HG02588 (cell line): ENCODE measurements at regions not wholly inside any gene's neighbourhood (a gene's known extent, or its start where the extent isn't known, plus 50 kb on each side); places are given as distances from the start of the nearest gene placed in this dataset.

ENCODE experiments used
- ATAC-seq: cut with Tn5 transposase; IDR thresholded peaks from one replicate; pipeline ENCODE4 v1.9.1; 2021; ENCODE audit warnings: mild to moderate bottlenecking, moderate library complexity; ENCODE audit not compliant: unreplicated experiment

- no peak for ATAC-seq
These were observed 195.2 kb upstream of the DPPA4 start for GRCh38 chr3:109532257-109533216.

DNA sequence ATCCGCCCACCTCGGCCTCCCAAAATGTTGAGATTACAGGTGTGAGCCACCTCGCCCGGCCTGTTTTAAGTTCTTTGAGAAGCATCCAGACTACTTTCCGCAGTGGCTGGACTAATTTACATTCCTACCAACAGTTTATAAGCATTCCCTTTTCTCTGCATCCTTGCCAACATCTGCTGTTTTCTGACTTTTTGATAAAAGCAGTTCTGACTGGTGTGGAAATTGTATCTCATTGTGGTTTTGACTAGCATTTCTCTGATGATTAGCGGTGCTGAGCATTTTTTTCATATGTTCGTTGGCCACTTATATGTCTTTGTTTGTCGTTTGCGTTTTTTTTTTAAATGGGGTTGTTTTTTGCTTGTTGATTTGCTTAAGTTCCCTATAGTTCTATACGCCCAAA lies 208.4 kb upstream of the DPPA4 start:
- ATAC-seq = no peak

- no peak for ATAC-seq
These were observed 211.0 kb upstream of the DPPA4 start for GRCh38 chr3:109548192-109548938.

DNA sequence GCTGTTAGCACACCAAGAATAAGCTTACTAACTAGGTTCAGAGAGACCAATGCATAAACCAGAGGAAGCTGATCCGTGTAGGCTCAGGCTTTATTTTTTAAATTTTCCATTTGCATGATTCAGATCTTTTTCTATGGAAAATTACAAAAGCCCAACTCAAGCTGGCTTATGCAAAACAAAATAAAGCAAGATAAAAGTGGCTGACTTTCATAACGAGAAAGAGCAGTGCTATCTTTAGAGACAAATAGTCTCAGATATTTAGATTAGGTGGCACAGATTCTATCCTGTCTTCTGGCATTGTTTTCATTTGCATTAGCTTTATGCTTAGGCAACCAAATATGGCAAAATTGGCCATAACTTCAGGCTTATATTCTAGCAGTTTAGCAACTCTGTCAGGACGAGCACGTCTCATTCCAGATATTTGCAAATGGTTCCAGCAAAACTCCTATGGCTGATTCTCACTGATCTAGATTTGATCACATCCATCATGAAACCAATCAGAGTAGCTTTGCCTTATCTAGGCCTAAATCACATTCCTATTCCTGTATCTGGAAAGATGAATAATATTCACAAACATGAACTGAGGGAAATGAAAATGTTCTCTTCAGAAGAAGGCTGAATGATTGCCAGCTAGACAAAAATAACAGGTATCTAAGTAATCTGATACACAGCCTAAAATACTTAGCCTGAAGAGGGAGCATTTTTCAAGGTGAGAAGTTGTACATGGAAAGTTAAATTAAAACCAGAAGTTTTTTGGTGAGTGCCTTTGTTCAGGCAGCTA lies 216.4 kb upstream of the DPPA4 start:
- no peak for ATAC-seq

- no peak for ATAC-seq
These were observed 222.0 kb upstream of the DPPA4 start for GRCh38 chr3:109559389-109559788.

- no peak for ATAC-seq
These were observed 225.8 kb upstream of the DPPA4 start for GRCh38 chr3:109563149-109563548.

- ATAC-seq = no peak
These were observed 231.9 kb upstream of the DPPA4 start for GRCh38 chr3:109569135-109569846.

DNA sequence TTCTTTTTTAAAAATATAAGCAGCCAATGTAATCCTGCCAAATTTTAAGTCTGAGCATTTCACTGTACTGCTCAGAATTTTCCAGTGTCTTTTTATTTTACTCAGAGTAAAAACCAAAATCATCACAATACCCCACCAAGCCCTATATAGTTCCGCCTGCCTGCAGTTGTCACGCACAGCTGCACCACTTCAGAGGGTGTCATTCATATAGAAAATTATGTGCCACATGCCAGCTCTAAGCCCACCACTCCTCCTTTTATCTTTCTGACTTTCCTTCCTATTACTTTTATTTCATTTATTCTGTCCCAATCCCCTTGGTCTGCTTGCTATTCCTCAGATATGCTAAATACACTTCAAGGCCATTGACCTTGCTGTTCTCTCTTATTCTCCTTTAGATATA lies 233.1 kb upstream of the DPPA4 start:
- ATAC-seq = no peak

DNA sequence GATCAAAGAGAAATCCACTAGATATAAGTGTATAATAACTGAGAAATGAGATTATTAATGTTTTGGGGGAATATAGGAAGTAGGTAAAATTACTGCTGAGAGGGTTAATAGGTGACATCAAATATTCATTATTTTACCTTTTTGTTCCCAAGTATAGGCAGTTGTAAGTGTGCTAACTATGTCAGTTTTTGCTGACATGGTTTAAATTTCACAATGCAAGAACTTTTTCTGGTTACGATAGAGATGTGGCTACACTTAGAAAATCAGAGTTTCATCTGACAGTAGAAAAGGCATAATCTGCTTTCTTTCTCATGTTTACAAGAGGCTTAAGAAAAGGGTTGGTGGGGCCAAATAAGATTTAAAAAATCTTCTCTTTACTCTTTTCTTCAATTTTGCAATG lies 235.0 kb upstream of the DPPA4 start:
- no peak for ATAC-seq

DNA sequence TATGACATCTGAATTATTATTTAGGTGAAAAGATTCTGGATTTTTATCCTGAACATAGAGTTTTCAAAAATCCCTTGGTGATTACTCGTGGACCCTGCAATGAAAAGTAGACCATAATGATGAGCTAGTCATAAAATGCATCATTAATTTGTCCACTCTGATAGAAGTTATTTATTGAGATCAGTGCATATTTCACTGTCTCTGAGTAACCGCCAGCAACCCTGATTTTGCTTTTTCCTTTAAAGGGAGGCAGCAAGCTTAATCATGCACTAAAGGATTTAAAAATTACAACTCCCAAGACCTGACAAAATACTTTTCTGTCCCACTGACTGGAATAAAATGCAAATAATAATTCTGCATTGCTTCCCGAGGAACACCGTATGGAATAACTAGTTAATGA lies 259.6 kb upstream of the DPPA4 start:
- no peak for ATAC-seq

DNA sequence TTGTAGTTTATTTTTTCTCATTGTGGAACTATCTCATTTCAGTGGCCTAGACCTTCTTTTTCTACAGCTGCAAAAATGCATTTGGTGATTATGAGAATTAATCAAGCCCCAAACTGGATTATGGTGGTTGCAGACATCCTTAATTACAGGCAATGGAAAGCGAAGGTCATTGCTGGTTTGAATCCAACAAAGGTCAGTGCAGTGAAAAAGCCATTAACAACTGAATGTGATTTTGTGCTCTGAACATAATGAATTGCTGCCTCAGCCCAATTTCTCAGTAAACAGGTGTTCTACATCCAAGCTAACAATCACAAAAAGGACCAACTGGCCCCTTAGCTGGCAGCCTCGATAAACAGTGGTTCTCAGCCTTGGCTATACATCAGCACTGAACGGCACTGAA lies 260.1 kb upstream of the DPPA4 start:
- ATAC-seq = no peak

DNA sequence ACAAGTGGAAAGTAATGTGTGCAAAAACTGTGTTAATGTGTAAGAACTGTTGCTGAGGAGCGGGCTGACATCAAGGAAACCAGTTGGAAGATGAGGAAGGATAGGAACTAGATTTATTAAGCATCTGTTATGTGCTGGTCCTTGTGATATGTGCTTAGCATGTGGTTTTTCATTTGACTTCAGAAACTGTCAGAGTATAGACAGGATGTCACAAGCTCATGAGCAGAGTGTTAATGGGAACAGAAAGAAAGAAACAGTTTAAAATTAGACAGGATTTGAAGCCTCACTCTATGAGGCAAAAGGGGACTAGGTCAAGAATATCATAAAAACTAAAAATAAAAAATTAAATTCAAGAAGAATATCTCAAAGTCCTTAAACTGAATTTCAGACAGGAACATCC lies 270.6 kb upstream of the DPPA4 start:
- ATAC-seq = no peak

DNA sequence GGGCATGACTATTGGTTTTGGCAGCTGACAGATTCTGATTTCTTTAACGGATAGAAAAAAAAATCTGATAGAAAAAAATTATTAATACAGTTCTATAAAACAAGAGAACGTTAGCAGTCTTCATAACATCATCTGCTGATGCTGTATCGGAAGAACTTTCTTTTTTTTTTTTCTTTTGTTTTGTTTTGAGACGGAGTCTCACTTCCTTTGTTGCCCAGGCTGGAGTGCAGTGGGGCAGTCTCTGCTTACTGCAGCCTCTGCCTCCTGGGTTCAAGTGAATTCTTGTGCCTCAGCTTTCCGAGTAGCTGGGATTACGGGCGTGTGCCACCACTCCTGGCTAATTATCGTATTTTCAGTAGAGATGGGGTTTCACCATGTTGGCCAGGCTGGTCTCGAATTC lies 271.2 kb upstream of the DPPA4 start:
- ATAC-seq = no peak

GRCh38 chr3:109618766-109619378 lies 281.5 kb upstream of the DPPA4 start:
- ATAC-seq = no peak

- ATAC-seq = no peak
These were observed 294.6 kb upstream of the DPPA4 start for GRCh38 chr3:109631897-109632296.

- ATAC-seq = no peak
These were observed 302.9 kb upstream of the DPPA4 start for GRCh38 chr3:109640146-109640652.

GRCh38 chr3:109642025-109642424 lies 304.7 kb upstream of the DPPA4 start:
- ATAC-seq = no peak

GRCh38 chr3:109643590-109643989 lies 306.2 kb upstream of the DPPA4 start:
- ATAC-seq = no peak

GRCh38 chr3:109644332-109644731 lies 307.0 kb upstream of the DPPA4 start:
- no peak for ATAC-seq

DNA sequence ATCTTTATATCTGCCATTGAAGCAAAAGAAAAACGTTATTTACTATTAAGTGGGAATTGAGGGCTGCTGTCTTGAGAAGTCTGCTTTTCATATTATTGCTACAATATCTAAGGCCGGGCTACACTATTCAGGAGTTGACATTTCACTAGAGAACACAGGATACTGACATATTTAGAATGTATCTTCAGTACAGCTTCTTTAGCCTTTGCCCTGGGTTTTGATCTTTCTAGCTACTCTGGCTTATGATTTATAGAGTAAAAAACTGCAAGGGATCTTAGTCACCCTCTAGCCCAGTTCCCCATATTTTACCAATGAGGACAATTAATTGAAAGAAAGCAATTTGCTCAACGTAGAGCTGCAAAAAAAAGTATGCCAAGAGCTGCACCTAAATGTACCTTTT lies 307.4 kb upstream of the DPPA4 start:
- no peak for ATAC-seq
